HEK293T (cell line): ENCODE measurements at regions not wholly inside any gene's neighbourhood (a gene's known extent, or its start where the extent isn't known, plus 50 kb on each side); places are given as distances from the start of the nearest gene placed in this dataset.
"Not testable (repeated sequence)": the region's sequence is repeated elsewhere in the genome, so short reads cannot be mapped to it uniquely, and the experiment has no call there.

Source experiments
- ELF4 ChIP-seq: fragments of 450-650 bp; IDR thresholded peaks from 2 replicates; pipeline ENCODE4 v1.6.1; 2017; ENCODE audit warnings: antibody characterized with exemption
- FOXM1 ChIP-seq: fragments of 450-650 bp; IDR thresholded peaks from 2 replicates; pipeline ENCODE4 v1.6.1; 2017; ENCODE audit warnings: mild to moderate bottlenecking, borderline replicate concordance
- LEF1 ChIP-seq: fragments of 450-650 bp; IDR thresholded peaks from 2 replicates; pipeline ENCODE4 v1.6.1; 2017; ENCODE audit warnings: mild to moderate bottlenecking, borderline replicate concordance
- SP1 ChIP-seq: fragments of 450-650 bp; IDR thresholded peaks from 2 replicates; pipeline ENCODE4 v1.6.1; 2017

DNA sequence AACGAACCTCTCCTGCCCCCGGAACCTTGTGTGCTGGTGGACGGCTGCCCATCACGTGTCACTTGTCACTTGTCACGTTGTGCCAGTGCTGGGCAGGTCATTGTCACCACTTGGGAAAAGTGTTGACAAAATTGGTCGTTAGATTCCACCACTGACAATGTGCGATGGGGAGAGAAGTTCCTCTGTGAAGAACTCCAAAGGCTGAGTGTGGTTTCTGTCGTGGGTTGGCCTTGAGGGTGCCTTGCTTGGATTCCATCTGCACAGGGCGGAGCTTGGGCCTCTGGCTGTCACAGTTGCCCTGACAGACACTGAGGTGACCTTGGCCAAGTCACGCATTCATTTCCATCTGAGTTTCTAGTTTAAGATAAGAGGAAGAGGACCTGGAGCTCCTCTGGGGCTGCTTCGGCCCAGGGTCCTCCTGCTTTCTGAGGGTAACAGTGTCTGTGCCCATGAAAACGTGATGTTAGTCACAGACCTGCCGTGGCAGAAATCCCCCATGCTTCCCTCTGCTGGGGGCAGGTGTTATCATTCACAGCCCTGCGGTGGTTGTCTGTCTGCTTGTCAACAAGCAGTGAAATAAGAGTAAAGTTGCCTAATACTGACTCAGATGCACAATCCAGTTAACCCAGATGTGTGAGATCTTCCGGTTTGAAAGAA, 133.6 kb downstream of the LAT start:
- TF ChIP-seq SP1, FOXM1, LEF1, ELF4: not testable (repeated sequence)
